ENCODE measurements at regions not wholly inside any gene's neighbourhood (a gene's known extent, or its start where the extent isn't known, plus 50 kb on each side); places are given as distances from the start of the nearest gene placed in this dataset.

DNA sequence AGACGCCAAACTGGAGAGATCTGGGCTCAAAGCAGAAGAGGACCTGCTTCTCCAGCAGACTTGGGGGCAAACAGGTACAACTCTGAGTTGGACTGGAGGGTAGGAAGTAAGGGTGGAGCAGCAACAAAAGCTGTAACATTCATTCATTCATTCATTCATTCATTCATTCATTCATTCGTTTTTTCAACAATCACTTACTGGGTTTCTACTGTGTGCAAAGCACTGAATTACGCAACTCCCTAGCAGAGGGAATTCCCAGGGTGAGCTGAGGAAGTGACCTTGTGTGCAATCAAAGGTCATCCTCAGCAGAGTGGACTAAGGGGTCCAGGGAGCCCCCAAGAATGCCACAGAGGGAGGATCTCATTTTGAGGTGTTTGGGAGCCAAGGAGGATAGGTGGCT lies 231.1 kb upstream of the SDK2 start:
- no peak overlapping the region for H3K27ac ChIP-seq (ENCODE audit: low read length in 2 of 2)
- H3K27me3 ChIP-seq (replicated peaks in 1 of 4; ENCODE audit: control extremely low read depth in 1 of 4, control insufficient read depth in 3 of 4, insufficient read depth in 4 of 4, low read length in 3 of 4) = peaks cover 0 to 2% (median 0%) of the 10 kb centered on the region in 4 experiments
- POLR2A ChIA-PET = no interaction called here
- Mint-ChIP-seq H3K27ac (no peak overlapping the region), H3K9me3 (ENCODE audit: insufficient read depth) (no peaks in the 10 kb centered on the region), H3K27me3 (no peaks in the 10 kb centered on the region), H3K4me3 (no peak overlapping the region), H3K4me1 (no peaks in the 10 kb centered on the region)
- no peaks in the 10 kb centered on the region for H3K79me2 ChIP-seq (ENCODE audit: control insufficient read depth, insufficient read depth, low read length)
- intact Hi-C loops (cut with micrococcal nuclease) = no loop called here
- H2AFZ ChIP-seq (ENCODE audit: insufficient read depth, low read depth, low read length, poor library complexity, severe bottlenecking) = no peak overlapping the region
- DNase-seq (no peak), ATAC-seq (ENCODE audit: low read depth) (no peak)
- no peak for TF ChIP-seq EZH2 (IDR thresholded peaks at IDR 0.05; ENCODE audit: borderline replicate concordance, insufficient read depth, low read depth, low read length, poor library complexity, severe bottlenecking)
- TF ChIP-seq, protein P1, sequence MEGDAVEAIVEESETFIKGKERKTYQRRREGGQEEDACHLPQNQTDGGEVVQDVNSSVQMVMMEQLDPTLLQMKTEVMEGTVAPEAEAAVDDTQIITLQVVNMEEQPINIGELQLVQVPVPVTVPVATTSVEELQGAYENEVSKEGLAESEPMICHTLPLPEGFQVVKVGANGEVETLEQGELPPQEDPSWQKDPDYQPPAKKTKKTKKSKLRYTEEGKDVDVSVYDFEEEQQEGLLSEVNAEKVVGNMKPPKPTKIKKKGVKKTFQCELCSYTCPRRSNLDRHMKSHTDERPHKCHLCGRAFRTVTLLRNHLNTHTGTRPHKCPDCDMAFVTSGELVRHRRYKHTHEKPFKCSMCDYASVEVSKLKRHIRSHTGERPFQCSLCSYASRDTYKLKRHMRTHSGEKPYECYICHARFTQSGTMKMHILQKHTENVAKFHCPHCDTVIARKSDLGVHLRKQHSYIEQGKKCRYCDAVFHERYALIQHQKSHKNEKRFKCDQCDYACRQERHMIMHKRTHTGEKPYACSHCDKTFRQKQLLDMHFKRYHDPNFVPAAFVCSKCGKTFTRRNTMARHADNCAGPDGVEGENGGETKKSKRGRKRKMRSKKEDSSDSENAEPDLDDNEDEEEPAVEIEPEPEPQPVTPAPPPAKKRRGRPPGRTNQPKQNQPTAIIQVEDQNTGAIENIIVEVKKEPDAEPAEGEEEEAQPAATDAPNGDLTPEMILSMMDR (IDR thresholded peaks at IDR 0.05) = no peak
- 44% methylated on average over 1 of the region's 3 CpGs for whole genome bisulfite sequencing (ENCODE audit: insufficient coverage)
- H3K9ac ChIP-seq (ENCODE audit: low read length) = no peak overlapping the region
- CTCF ChIA-PET = no interaction called here
- H3K4me1 ChIP-seq (ENCODE audit: control insufficient read depth in 2 of 2, insufficient read depth in 2 of 2, low read length in 2 of 2) = no peaks in the 10 kb centered on the region
- peaks cover 0 to 5% (median 0%) of the 10 kb centered on the region in 3 donors for H3K9me3 ChIP-seq (ENCODE audit: control extremely low read depth in 1 of 3, control insufficient read depth in 2 of 3, insufficient read depth in 1 of 3, low read length in 2 of 3)
- no peak overlapping the region for H3K4me2 ChIP-seq (replicated peaks; ENCODE audit: low read depth, low read length, poor library complexity, severe bottlenecking)
- no peaks in the 10 kb centered on the region for H4K20me1 ChIP-seq (ENCODE audit: control insufficient read depth, insufficient read depth, low read length, poor library complexity, severe bottlenecking)
- H3K36me3 ChIP-seq (replicated peaks in 1 of 2; ENCODE audit: control extremely low read depth in 1 of 2, control insufficient read depth in 1 of 2, extremely low read depth in 1 of 2, insufficient read depth in 2 of 2, low read length in 1 of 2) = no peaks in the 10 kb centered on the region
- no peak overlapping the region for H3K4me3 ChIP-seq (ENCODE audit: control extremely low read depth in 1 of 5, extremely low read depth in 1 of 5, insufficient read depth in 1 of 5, low read depth in 2 of 5, low read length in 4 of 5)

DNA sequence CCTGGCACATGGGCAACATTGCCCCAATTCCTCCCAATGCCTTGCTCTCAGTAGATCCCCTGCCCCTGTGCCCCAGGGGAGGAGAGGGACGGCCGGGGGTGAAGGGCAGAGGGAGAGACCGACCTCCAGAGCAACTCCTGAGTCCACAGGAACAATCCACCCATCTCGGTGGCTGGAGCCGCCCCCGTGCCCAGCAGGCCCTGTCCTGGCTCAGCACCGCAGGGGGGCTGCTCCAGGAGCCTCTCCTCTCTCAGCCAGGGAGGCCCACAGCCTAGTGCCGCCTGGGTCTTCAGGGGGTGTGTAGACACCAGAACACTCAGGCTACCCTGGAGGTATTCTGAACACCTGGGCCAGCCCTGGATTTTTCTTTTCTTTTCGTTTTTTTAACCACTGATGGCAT lies 233.7 kb upstream of the SDK2 start:
- 76% methylated on average over 9 of the region's 9 CpGs for WGBS (ENCODE audit: insufficient coverage)
- CTCF ChIA-PET = no interaction called here
- H3K4me3 ChIP-seq (ENCODE audit: control extremely low read depth in 1 of 5, extremely low read depth in 1 of 5, insufficient read depth in 1 of 5, low read depth in 2 of 5, low read length in 4 of 5) = no peak overlapping the region
- H3K4me2 ChIP-seq (replicated peaks; ENCODE audit: low read depth, low read length, poor library complexity, severe bottlenecking) = no peak overlapping the region
- H3K79me2 ChIP-seq (ENCODE audit: control insufficient read depth, insufficient read depth, low read length) = no peaks in the 10 kb centered on the region
- H3K4me1 ChIP-seq (ENCODE audit: control insufficient read depth in 2 of 2, insufficient read depth in 2 of 2, low read length in 2 of 2) = no peaks in the 10 kb centered on the region
- Mint-ChIP-seq H3K4me1 (no peaks in the 10 kb centered on the region), H3K27me3 (peaks cover 11% of the 10 kb centered on the region), H3K9me3 (ENCODE audit: insufficient read depth) (no peaks in the 10 kb centered on the region), H3K4me3 (no peak overlapping the region), H3K27ac (no peak overlapping the region)
- intact Hi-C loops (cut with micrococcal nuclease) = no loop called here
- H2AFZ ChIP-seq (ENCODE audit: insufficient read depth, low read depth, low read length, poor library complexity, severe bottlenecking) = no peak overlapping the region
- H4K20me1 ChIP-seq (ENCODE audit: control insufficient read depth, insufficient read depth, low read length, poor library complexity, severe bottlenecking) = no peaks in the 10 kb centered on the region
- no peak overlapping the region for H3K9ac ChIP-seq (ENCODE audit: low read length)
- no peak for ATAC-seq (ENCODE audit: low read depth)
- TF ChIP-seq EZH2 (IDR thresholded peaks at IDR 0.05; ENCODE audit: borderline replicate concordance, insufficient read depth, low read depth, low read length, poor library complexity, severe bottlenecking) = no peak
- TF ChIP-seq, protein P1 (IDR thresholded peaks at IDR 0.05) = no peak
- no peak overlapping the region for H3K27ac ChIP-seq (ENCODE audit: low read length in 2 of 2)
- peaks cover 0 to 5% (median 0%) of the 10 kb centered on the region in 3 donors for H3K9me3 ChIP-seq (ENCODE audit: control extremely low read depth in 1 of 3, control insufficient read depth in 2 of 3, insufficient read depth in 1 of 3, low read length in 2 of 3)
- DNase-seq = no peak
- H3K27me3 ChIP-seq (replicated peaks in 1 of 4; ENCODE audit: control extremely low read depth in 1 of 4, control insufficient read depth in 3 of 4, insufficient read depth in 4 of 4, low read length in 3 of 4) = peaks cover 0 to 2% (median 0%) of the 10 kb centered on the region in 4 experiments
- POLR2A ChIA-PET = no interaction called here
- no peaks in the 10 kb centered on the region for H3K36me3 ChIP-seq (replicated peaks in 1 of 2; ENCODE audit: control extremely low read depth in 1 of 2, control insufficient read depth in 1 of 2, extremely low read depth in 1 of 2, insufficient read depth in 2 of 2, low read length in 1 of 2)

Measured in B cell (primary cell).